ENCODE measurements at regions not wholly inside any gene's neighbourhood (a gene's known extent, or its start where the extent isn't known, plus 50 kb on each side); places are given as distances from the start of the nearest gene placed in this dataset.

DNA sequence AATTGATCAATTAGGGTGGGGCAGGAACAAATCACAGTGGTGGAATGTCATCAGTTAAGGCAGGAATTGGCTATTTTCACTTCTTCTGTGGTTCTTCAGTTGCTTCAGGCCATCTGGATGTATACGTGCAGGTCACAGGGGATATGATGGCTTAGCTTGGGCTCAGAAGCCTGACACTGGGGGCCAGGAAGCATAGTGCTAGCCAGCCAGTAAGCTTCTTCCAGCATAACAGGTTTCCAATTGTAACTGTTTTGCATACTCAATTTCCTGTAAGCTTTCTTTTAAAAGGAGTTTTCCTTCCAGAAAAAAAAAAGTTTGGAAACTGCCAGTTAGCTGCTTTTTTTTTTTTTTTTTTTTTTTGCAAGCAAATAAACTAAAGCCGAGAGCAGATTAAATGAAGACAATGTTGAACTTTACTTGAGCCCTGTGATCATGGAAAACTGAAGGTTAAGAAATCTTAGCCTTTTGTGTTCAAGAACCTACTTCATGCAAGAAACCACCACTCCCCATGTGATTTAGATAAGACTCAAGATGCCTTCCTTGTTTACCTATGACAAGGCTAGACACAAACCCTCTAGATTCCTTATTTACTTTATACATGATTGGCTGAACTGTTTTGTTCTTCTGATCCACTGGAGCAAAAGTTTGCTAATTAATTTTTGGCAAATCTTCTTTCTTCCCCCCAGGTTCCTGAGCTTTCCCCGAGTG, 126.9 kb upstream of the LINC00305 start:
- DNase-seq = no peak

DNA sequence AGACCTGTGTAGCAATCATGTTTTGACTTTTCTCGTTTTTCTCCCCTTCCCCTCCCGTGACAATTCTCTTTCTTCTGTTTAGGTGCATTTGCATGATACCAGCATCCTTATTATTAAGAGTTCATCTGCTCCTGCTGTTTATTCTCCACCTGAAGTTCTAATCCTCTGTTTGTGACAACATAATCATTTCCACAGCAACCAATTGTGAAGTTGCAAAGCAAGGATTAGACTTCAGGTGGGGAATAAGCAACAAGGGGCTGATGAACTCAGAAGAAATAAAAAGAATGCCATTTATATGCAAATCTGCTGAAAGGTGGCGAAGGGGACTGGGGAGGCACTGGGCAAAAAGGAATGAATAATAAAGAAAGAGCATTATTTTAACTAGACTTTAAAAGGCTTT, 124.8 kb upstream of the LINC00305 start:
- DNase-seq = no peak

DNA sequence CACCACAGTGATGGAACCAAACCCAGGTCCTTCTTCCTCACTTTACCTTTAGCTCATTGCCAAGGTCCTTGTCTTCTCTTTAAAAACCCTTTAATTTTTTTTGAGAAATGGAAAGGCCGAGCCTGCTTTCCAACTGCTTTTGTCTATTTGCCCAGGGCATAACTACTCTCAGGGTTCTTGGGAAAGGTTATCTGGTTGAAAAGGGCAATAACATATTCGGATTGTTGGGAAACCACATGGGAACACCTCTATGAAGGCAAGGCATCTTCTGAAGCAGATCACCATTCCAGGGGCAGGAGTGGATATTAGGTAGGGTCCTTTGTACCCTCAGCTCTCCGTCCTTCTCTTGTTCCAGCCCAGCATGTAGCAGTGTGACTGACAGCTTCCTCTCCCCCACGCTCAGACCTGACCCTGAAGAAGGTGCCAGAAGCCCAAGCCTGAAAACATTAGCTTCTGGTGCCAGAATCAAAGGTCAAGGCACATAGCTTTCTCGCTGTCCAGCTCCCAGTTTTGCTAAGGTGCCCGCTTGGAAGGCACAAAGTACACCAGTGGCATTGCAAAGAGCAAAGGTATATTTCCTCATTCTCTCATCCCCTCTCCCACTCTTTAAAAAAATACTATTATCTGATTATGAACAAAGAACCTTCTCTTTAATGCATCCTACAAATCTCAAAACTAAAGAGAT, 123.2 kb upstream of the LINC00305 start:
- DNase-seq = no peak

DNA sequence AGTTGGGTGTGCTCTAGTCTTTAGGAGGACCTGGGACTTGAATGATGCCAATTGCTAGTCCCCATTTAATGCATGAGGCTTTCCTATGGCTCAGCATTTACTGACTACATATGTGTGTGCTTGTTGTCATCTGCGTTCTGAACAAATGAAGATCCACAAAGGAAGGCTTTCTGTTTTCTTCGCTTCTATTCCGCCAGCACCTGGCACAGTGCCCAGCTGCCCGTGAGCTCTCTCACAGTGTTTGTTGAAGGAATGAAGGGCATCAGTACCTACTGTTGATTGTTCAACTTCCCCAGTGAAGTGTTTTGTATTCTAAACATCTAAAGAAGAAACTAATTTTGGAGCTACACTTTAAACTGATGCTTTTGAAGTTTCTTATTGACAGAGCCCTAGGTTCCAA, 122.4 kb upstream of the LINC00305 start:
- DNase-seq = no peak

DNA sequence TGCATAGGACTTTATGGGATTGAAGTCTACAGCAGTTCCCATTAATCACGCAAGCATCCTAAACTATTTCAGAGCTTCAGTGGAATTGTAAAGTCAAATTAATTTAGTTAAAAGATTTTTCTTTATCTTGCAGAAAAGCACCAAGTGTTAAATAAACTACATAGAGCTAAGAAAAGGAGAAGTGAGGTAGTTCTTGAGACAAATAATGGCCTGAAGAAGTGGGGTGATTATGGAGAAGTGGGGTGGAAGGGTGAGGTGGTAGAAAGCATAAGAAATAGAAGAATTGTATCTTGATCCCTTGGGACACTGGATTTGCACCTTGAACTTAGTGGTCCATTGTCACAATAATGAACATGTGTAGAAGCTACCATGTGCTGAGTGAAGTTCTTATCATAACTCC, 121.7 kb upstream of the LINC00305 start:
- no peak for DNase-seq

DNA sequence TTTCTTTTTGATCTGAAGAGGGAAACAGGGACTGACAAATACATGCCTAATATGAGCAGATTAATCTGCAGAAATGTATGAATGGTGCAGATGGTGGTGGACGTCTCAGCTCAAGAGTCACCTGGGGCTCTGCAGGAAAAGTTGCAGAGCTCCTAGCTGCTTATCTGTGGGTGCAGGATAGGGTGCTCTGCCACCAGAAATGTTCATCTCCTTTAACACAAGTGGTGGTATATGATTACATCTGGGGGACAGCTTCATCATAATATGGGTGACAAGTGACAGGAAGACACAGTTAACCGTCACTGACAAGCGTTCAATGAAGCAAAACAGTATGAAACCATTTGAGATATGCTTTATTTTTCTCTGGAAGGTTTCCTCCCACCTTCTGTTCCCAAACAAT, 121.2 kb upstream of the LINC00305 start:
- DNase-seq = no peak

DNA sequence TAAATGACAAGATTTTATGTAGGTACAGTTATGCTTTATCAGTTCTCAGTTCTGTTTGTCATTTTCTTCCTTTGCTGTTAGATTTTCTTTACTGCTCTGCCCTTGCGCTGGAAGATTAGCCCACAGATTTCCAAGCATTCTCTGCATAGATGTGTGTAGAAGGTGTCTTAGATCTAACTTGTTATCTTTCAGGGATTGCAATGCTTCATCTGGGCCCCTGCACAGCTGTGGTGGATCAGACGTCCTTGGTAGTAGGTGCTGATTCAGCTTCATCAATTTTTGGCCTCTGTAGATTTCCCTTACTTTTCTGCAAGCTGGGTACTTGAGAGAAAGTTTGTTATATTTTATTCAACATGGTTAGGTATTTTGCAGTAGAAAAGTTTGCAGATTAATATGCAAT, 115.3 kb upstream of the LINC00305 start:
- DNase-seq = no peak

DNA sequence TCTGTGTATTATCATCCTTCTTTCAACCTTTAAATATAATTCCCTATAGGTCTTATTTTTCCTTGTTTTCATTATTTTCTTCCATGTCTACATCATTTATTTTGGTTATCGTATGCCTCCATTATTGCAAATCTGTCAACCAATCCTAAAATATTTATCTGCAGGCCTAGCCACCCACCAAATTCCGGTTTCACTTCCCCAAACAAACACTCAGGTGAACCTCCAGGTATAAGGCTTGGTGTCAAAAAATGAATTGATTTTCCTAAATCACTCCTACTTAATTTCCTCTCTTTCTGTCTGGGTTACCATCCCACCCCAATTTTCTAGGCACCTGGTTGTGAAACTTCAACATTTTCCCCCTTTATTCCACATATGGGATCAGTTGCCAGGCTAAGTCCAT, 111.9 kb upstream of the LINC00305 start:
- no peak for DNase-seq

DNA sequence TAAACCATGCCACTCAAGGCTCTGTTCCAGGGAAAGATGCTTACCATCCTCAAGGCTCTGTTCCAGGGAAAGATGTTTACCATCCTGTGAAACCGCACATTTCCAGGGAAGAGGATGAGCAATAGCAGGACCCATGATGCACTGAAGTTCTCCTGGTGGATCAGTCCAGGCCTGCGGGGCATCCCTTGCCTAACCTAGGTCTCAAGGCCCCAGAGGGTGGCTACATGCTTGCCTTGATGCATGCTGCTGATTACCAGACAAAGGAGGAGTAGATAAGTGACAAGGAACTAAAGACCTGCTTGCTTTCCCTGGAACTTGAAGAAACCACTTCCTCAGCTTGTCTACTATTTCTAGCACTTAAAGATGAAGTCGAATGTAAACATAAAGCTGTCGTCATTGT, 111.0 kb upstream of the LINC00305 start:
- DNase-seq = no peak

DNA sequence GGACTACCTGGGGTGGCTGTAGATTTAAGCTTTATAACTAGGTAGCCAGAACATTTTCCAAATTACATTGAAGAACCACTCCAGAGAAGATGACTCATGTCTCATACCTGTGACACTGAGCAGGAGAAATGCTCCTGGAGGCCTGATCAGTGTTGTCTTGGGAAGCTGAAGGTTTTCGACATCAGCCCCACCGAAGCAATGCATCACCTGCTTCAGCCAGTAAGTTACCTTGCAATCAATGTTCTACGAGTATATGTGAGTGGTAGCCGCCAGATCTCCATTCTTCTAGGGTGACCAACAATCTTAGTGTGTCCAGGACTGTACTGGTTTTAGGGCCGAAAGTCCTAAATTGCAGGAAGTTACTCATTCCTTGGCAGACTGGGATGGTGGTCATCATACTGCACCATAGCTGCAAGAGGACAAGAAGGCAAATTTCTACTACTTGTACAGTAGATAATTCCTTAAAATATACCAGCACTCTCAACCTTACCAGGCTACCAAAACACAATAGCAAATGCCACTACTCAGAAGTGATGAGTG, 109.3 kb upstream of the LINC00305 start:
- DNase-seq = no peak

DNA sequence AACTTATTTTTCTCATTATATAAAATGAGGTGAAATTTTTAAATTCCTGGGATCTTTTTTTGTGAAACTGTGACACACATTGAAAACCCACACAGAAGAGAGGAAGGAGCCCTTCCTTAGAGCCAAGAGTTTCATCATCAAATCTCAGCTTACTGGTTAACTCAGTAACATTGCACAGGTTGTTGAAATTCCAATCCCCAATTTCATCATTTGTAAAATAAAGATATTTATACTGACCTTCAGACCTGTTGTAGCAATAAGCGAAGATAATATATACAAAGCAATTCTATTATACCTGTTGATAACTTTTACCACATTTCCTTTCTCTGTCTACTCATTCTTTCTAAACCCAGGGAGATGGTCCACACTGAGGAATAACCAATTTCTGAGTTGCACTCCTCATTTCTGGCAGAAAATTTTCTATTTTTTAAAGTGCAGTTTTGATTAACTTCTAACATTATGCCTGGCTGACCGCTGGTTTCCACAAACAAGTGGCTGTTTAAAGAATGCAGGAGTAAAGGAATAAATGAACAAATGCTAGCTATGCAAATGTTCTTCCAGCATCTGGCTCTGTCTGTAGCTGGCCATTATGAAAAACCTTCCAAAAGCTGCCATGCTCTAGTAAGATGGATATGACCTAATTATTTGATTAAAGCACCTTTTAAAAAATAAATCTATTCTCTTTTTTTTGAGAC, 105.7 kb upstream of the LINC00305 start:
- DNase-seq = no peak

DNA sequence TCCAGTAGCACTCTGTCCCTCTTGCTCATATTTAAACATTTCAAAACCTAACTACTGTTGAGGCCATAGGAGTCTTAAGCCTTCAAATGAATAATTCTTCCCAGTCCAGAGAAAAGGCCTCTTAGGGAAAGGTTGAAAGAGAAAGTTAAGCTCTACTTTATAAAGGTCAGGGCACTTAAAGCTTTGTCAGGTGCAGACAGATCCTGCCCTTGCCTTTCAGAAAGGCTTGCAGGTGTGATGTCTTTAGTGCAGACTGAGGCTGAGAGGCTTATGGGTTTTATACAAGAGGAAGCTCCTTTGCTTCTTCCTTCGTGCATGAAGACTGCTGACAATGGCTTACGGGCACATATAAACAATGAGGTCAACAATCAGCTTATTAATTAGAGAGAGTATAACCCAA, 105.0 kb upstream of the LINC00305 start:
- DNase-seq = no peak

DNA sequence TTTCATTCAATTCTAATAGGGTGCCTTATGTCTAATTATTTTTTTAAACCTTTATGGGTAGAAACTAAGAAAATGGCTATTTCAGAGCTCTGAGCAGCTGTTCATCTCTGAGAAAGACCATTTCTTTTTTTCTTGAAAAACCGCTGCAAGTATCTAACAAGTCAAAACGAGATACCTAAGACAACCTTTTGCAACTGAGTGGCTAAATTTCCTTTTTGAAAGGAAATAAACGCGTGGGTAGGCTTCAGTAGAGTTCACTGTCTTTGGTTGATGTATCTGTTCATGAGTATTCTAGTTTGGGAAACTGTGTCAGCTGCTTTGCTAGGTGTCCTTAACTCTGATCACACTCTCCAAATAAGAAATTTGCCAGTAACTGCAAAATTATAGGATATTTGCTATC, 104.3 kb upstream of the LINC00305 start:
- no peak for DNase-seq

DNA sequence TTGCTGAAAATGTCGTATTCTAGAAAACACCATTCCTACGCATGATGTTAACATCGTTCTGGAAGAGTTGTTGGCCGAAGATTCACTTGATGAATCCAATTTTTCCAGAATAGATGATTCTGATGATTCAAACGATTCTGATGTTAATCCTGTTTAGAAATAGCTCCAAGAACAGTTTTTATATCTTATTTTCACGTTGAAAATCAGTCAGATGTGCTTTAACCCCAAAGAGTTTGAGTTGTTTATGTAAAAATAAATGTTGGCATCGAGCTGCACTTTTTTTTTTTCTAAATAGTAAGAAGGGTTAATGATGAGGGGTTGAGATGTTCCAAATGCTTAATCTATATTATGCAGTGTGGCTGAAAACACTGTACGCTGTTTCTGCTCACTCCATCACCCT, 99.9 kb upstream of the LINC00305 start:
- no peak for DNase-seq

DNA sequence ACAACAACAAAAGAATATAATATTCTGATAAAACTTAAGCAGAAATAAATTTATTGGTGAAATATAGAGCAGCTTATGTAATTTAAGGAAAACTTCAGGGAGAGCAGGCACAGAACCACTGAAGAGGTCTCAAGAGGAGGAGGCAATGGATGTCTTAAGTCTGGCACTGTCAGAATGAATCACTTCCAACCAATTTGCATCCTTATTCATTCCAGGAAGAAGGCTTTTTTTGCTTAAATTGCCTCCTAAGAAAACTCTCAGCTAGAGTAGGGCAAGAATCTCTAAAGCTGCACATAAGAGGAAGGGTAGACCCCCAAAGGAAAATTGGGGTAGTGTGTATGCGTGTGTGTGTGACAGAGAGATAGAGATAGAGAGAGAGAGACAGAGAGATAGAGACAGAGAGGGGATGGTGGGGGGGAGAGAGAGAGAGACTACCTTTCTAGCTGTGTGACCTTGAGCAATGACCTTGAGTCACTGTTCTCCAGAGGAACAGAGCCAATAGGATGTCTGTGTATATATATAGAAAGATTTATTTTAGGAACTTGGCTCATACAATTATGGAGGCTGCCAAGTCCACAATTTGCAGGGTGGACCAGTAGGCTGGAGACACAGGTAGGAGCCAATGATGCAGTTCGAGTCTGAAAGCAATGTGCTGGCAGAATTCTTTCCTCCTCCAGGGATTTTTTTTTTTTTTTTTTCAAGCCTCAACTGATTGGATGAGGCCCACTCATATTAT, 96.4 kb upstream of the LINC00305 start:
- no peak for DNase-seq

DNA sequence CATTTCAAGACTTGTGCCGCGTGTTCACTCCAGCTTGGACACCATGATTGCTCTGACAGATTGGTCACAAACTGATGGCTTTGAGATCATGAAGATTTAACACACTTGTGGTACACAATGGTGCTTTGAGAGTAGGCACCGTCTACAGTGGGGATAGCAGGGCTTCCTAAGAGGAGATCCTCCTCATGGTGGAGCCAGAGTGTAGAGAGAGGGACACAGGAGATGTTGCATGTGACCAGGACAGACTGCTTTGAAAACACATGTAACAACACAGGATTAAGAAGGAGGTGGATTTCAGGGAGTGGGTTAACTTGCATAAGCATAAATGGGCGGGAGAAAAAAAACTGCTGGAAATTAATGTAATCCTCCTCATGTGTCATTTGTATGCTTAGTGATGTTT, 95.7 kb upstream of the LINC00305 start:
- no peak for DNase-seq

DNA sequence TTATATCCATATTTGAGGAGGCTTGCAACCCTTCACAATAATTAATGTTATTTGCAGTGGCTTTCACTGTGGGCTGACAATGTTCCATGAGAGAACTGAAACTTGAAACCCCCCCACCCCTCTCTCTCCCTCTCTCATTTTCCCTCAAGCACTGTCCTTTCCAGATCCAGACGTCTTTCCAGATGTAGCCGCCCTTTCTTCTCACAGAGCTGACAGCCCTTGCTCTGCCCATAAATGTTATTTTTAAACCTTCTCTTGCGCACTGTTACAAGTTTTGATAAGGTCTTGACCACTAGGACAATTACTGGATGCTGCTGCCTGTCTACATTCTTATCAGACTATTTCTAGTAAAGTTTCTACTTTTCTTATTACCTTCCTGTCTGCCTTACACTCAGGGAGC, 91.4 kb upstream of the LINC00305 start:
- DNase-seq = no peak

DNA sequence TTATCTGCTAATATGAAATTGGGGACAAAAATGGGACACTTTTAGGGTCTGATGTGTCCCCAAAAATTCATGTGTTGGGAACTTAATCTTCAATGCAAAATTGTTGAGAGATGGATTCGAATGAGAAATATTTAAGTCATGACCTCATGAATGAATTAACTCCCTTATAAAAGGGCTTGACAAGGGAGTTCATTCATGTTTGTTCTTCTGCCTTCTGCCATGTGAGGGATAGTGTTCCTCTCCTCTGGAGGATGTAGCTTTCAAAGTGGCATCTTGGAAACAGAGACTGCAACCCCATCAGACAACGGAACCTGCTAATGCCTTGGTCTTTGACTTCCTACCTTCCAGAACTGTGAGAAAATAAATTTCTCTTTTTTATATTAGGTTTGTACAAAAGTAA, 89.2 kb upstream of the LINC00305 start:
- DNase-seq = no peak

DNA sequence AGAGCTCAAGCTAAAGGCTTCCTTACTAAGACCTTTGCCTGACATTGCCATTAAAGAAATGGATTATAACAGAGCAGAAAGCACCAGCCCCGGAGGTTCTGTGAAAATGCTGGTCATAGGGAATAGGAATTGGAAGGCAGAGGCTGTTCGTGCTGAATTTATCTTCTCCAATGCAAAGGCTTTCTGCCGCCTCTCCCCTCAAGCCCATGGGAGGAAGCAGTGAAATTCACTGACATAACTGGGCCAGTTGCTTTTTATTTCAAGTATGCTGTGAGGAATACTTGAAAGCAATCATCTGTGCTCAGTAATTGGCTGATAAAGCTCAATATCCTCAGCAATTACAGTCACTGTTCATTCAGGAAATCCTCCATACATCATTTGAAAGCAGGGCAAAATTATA, 85.4 kb upstream of the LINC00305 start:
- DNase-seq = no peak

DNA sequence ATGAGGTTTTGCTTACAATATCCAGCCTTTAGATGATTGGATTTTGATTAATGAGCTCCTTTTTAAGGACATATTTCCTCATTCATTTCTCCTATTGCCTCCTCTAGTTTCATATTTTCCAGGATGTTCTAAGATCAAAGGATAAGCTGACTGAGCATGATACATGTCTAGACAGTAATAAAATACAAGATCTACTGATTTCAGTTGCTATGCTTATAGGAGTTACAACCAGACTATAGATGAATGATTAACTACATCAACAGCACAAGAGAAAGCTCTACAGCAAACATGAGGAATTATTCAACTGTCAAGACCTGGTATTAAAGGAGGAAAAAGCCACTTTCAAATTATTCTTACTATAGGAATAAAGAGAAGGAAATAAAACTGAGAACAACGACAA, 85.0 kb upstream of the LINC00305 start:
- DNase-seq = no peak

DNA sequence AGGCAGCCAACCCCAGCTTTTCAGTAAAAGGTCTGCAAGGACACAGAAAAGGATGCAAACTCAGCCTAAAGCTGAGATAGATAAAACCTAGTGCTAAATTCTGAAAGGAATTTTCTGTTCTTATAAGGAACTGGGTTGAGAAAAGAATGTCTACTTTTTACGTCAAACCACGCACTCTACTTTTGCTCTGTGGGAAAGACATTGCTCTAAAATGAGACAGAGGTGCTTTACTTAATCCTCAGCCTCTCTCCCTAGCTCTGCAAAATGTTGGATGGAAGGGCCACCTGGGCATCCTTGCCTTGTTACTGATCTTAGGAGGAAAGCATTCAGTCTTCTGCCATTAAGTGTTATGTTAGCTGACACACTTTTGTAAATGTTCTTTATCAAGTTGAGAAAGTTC, 72.1 kb upstream of the LINC00305 start:
- no peak for DNase-seq

DNA sequence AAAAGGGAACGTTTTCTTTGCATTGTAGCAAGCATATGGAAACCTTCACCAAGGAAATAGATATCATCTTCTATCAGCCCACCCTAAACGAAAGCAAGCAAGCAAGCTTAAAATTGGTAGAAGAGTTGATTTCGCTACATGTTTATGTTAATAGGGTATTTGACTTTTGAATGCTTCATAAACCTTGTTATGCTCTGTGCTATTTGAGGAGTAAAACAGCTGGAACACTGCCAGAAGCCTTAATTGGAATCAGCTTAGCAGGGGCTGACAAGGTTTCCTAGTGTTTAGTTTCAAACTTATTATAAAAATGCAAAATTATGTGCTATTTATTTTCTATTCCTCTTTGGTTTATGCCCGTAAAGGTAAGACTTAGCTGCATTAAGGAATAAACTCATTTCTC, 70.6 kb upstream of the LINC00305 start:
- DNase-seq = no peak

DNA sequence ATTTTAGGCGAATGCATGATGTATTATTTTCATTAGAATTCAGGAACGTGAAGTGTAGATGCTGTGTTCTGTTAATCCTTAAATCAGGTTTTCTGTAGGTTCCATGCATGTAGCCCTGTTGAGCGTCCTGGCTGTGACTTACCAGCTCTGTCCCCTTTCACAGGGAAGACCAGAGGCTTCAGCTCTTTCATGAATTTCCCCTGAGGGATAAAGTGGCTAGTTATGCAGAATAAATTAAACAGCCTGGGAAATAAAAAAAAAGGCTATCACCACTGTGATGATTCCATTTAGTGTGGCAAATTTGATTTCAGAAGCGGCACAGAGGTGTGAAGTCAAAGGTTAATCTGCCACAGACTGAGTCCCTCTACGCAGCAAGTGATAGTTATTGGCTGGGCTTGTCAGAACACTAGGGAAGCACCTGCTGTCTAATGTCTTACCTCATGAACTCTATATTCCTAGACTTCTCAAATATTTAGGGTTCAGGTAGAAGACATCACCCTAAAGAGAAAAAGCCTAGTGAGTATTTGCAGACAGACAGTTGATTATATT, 61.6 kb upstream of the LINC00305 start:
- DNase-seq = no peak
